H1 (cell line): ENCODE measurements at regions not wholly inside any gene's neighbourhood (a gene's known extent, or its start where the extent isn't known, plus 50 kb on each side); places are given as distances from the start of the nearest gene placed in this dataset. TPM values are rescaled to one million over a fixed set of nuclear protein-coding genes. Genes with fewer than 3 reads are reported as not detected.

Experiments
- CBX5 ChIP-seq: fragments of 300-800, 300-1000 bp; sonication (generic); IDR thresholded peaks from 2 replicates; pipeline ENCODE4 v1.7.1; 2016; ENCODE audit warnings: antibody characterized with exemption, low read length, low read depth
- HDAC2 ChIP-seq, 2 experiments: fragments of 300-600 bp in 1 of 2; sonication (generic) in 1 of 2; IDR thresholded peaks; 2 replicates each; pipeline ENCODE4 v1.6.1; 2011 to 2012; ENCODE audit warnings: low read depth in 2 of 2, low read length in 2 of 2, mild to moderate bottlenecking in 2 of 2, moderate library complexity in 2 of 2, borderline replicate concordance in 1 of 2, inconsistent platforms in 1 of 2
- microRNA-seq, 2 experiments: library from miRNA; unstranded; fragments of <30 nt; microRNA quantifications; one replicate each; pipeline versions ENCODE4 to v1.2.0, GENCODE V29; 2016 to 2020; ENCODE audit warnings: borderline microRNAs expressed in 2 of 2, borderline number of aligned reads in 2 of 2, borderline replicate concordance in 1 of 2
- small RNA-seq: library from polyadenylated mRNA; stranded (forward); fragments of <200 nt; extraction: miRNeasy Mini kit (QIAGEN cat#:217004); gene quantifications from one replicate; pipeline ENCODE3, GENCODE V24; 2013; ENCODE audit not compliant: insufficient read depth

GRCh38 chr4:29467044-29467717 is 1253.0 kb upstream of the PCDH7 start (continued):
- TF ChIP-seq HDAC2 (IDR thresholded peaks at IDR 0.05; ENCODE audit: borderline replicate concordance in 1 of 2, low read depth in 2 of 2, low read length in 2 of 2), result no peak
- no peak for TF ChIP-seq CBX5

Small RNA genes lying in the stretch of these regions (microRNA-seq; reads per million reads assigned to microRNA genes)
- 0 reads per million in 2 experiments for gene MIR4275

Small RNA genes lying in the stretch of these regions (small RNA-seq; reads per million reads assigned to genes)
- gene RF00019 (not detected), gene RN7SL101P (not detected)
